ENCODE measurements at regions not wholly inside any gene's neighbourhood (a gene's known extent, or its start where the extent isn't known, plus 50 kb on each side); places are given as distances from the start of the nearest gene placed in this dataset.
"Not testable (repeated sequence)": the region's sequence is repeated elsewhere in the genome, so short reads cannot be mapped to it uniquely, and the experiment has no call there.

DNA sequence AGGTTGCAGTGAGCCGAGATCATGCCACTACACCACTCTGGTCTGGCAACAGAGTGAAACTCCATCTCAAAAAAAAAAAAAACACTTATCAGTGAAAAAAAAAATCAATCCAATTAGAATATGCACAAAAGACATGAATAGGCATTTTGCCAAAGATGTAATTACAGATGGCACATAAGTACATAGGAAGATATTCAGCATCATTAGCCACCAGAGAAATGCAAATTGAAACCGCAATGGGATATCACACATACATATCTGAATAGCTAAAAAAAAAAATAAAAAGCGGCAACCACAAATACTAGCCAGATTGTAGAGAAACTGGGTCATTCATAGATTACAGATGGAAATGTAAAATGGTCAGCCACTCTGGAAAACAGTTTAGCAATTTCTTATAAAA, 1310.8 kb downstream of the XPNPEP1 start:
- intact Hi-C loops (cut with micrococcal nuclease; ENCODE audit: unreplicated experiment), result no loop called here
- Histone ChIP-seq H3K36me3 (ENCODE audit: low read depth) (no peaks in the 10 kb centered on the region), H2AFZ (no peak overlapping the region), H3K27ac (no peak overlapping the region), H3F3A (ENCODE audit: insufficient read depth, low read depth) (no peaks in the 10 kb centered on the region), H3K4me1 (replicated peaks; ENCODE audit: insufficient read depth) (no peaks in the 10 kb centered on the region), H3K4me3 (no peak overlapping the region), H3K27me3 (ENCODE audit: insufficient read depth, low read depth) (no peaks in the 10 kb centered on the region), H3K9me3 (ENCODE audit: insufficient read depth, low read depth) (no peaks in the 10 kb centered on the region), H4K20me1 (ENCODE audit: insufficient read depth) (no peaks in the 10 kb centered on the region), H3K9me2 (ENCODE audit: insufficient read depth) (no peaks in the 10 kb centered on the region), H3K4me2 (no peak overlapping the region), H3K79me2 (ENCODE audit: low read depth) (no peaks in the 10 kb centered on the region)
- TF ChIP-seq EZH2 (IDR thresholded peaks at IDR 0.05; ENCODE audit: low read depth), result no peak
- TF ChIP-seq, protein P1, sequence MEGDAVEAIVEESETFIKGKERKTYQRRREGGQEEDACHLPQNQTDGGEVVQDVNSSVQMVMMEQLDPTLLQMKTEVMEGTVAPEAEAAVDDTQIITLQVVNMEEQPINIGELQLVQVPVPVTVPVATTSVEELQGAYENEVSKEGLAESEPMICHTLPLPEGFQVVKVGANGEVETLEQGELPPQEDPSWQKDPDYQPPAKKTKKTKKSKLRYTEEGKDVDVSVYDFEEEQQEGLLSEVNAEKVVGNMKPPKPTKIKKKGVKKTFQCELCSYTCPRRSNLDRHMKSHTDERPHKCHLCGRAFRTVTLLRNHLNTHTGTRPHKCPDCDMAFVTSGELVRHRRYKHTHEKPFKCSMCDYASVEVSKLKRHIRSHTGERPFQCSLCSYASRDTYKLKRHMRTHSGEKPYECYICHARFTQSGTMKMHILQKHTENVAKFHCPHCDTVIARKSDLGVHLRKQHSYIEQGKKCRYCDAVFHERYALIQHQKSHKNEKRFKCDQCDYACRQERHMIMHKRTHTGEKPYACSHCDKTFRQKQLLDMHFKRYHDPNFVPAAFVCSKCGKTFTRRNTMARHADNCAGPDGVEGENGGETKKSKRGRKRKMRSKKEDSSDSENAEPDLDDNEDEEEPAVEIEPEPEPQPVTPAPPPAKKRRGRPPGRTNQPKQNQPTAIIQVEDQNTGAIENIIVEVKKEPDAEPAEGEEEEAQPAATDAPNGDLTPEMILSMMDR (conservative IDR thresholded peaks at IDR 0.05), result no peak
- CTCF ChIA-PET, result no interaction called here
- DNase-seq, result no peak
- no TSS peak for BruUV-seq (replicated peaks)
- POLR2A ChIA-PET (ENCODE audit: unreplicated experiment), result no interaction called here

DNA sequence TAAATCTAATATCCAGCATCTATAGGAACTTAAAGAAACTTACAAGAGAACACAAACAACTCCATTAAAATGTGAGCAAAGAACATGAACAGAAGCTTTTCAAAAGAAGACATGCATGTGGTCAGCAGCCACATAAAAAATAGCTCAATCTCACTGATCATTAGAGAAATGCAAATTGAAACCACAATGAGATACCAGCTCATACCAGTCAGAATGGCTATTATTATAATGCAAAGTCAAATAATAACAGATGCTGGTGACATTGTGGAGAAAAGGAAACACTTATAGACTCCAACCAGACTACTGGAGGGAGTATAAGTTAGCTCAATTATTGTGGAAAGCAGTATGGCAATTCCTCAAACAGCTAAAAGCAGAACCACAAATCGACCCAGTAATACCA, 1314.5 kb downstream of the XPNPEP1 start:
- POLR2A ChIA-PET (ENCODE audit: unreplicated experiment), result no interaction called here
- Histone ChIP-seq H3F3A (ENCODE audit: insufficient read depth, low read depth) (no peaks in the 10 kb centered on the region), H3K4me1 (replicated peaks; ENCODE audit: insufficient read depth) (no peaks in the 10 kb centered on the region), H3K4me2 (no peak overlapping the region), H2AFZ (no peak overlapping the region), H3K79me2 (ENCODE audit: low read depth) (no peaks in the 10 kb centered on the region), H3K9me3 (ENCODE audit: insufficient read depth, low read depth) (no peaks in the 10 kb centered on the region), H3K27me3 (ENCODE audit: insufficient read depth, low read depth) (no peaks in the 10 kb centered on the region), H3K9me2 (ENCODE audit: insufficient read depth) (no peaks in the 10 kb centered on the region), H3K4me3 (no peak overlapping the region), H3K27ac (no peak overlapping the region), H3K36me3 (ENCODE audit: low read depth) (no peaks in the 10 kb centered on the region), H4K20me1 (ENCODE audit: insufficient read depth) (no peaks in the 10 kb centered on the region)
- BruUV-seq (replicated peaks), result no TSS peak
- TF ChIP-seq, protein P1 (conservative IDR thresholded peaks at IDR 0.05), result no peak
- no peak for TF ChIP-seq EZH2 (IDR thresholded peaks at IDR 0.05; ENCODE audit: low read depth)
- CTCF ChIA-PET, result no interaction called here
- no peak for DNase-seq
- intact Hi-C loops (cut with micrococcal nuclease; ENCODE audit: unreplicated experiment), result no loop called here

DNA sequence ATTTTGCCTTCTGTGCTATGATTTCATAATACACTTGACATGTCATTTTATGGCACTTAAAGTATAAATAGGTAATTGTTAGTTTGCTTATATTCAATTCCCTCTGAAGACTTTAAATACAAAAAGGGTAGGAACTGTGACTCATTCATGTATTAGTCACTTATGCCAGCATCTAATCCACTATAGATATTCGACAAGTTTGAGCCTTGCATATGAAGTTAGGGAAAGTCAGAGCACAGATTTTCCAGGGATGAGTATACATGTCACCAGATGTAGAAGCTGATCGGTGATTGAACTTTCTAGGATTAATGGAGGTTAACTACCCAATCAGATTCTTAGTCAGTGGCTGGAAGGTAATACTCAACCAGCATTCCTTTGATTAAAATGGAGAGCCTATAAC, 1321.5 kb downstream of the XPNPEP1 start:
- TF ChIP-seq EZH2 (IDR thresholded peaks at IDR 0.05; ENCODE audit: low read depth), result no peak
- TF ChIP-seq, protein P1 (conservative IDR thresholded peaks at IDR 0.05), result no peak
- no peaks in the 10 kb centered on the region for H3K36me3 ChIP-seq (ENCODE audit: low read depth)
- ChIA-PET CTCF (no interaction called here), POLR2A (ENCODE audit: unreplicated experiment) (no interaction called here)
- no peaks in the 10 kb centered on the region for H3K9me3 ChIP-seq (ENCODE audit: insufficient read depth, low read depth)
- H3K4me1 ChIP-seq (replicated peaks; ENCODE audit: insufficient read depth), result no peaks in the 10 kb centered on the region
- no peaks in the 10 kb centered on the region for H3K79me2 ChIP-seq (ENCODE audit: low read depth)
- no peaks in the 10 kb centered on the region for H3F3A ChIP-seq (ENCODE audit: insufficient read depth, low read depth)
- no peaks in the 10 kb centered on the region for H3K9me2 ChIP-seq (ENCODE audit: insufficient read depth)
- no peaks in the 10 kb centered on the region for H3K27me3 ChIP-seq (ENCODE audit: insufficient read depth, low read depth)
- intact Hi-C loops (cut with micrococcal nuclease; ENCODE audit: unreplicated experiment), result no loop called here
- no peak overlapping the region for H3K27ac ChIP-seq
- H3K4me3 ChIP-seq, result no peak overlapping the region
- no peak overlapping the region for H2AFZ ChIP-seq
- H3K4me2 ChIP-seq, result no peak overlapping the region
- no TSS peak for BruUV-seq (replicated peaks)
- no peaks in the 10 kb centered on the region for H4K20me1 ChIP-seq (ENCODE audit: insufficient read depth)
- no peak for DNase-seq

DNA sequence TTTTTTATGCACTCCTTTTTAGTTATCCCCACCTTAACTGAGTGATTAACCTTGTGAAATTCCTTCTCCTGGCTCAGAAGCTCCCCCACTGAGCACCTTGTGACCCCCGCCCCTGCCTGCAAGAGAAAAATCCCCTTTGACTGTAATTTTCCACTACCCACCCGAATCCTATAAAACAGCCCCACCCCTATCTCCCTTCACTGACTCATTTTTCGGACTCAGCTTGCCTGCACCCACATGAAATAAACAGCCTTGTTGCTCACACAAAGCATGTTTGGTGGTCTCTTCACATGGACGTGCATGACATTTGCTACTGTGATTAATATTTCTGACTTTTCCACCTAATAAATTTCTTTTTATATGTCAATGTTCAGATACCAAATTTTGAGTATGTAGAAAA, 1322.8 kb downstream of the XPNPEP1 start:
- DNase-seq; H3K79me2 ChIP-seq (ENCODE audit: low read depth); intact Hi-C loops (cut with micrococcal nuclease; ENCODE audit: unreplicated experiment); H3K36me3 ChIP-seq (ENCODE audit: low read depth); H3F3A ChIP-seq (ENCODE audit: insufficient read depth, low read depth); H3K9me2 ChIP-seq (ENCODE audit: insufficient read depth); H3K4me2 ChIP-seq; H3K27ac ChIP-seq; H3K4me1 ChIP-seq (replicated peaks; ENCODE audit: insufficient read depth); H2AFZ ChIP-seq; H4K20me1 ChIP-seq (ENCODE audit: insufficient read depth); H3K9me3 ChIP-seq (ENCODE audit: insufficient read depth, low read depth); POLR2A ChIA-PET (ENCODE audit: unreplicated experiment); BruUV-seq (replicated peaks); H3K4me3 ChIP-seq; H3K27me3 ChIP-seq (ENCODE audit: insufficient read depth, low read depth); CTCF ChIA-PET: not testable (repeated sequence)

DNA sequence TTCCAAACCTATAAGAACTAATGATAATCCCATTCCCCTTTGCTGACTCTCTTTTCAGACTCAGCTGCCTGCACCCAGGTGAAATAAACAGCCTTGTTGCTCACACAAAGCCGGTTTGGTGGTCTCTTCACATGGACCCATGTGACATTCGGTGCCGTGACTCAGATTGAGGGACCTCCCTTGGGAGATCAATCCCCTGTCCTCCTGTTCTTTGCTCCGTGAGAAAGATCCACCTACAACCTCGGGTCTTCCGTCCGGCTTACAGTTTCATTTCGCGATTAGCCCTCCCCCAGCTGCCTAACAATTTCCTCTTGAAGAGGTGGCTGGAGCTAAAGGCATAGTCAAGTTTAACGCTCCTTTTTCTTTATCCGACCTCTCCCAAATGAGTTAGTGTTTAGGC, 1324.0 kb downstream of the XPNPEP1 start:
- DNase-seq; H3K9me2 ChIP-seq (ENCODE audit: insufficient read depth); H3F3A ChIP-seq (ENCODE audit: insufficient read depth, low read depth); H3K4me3 ChIP-seq; H3K27me3 ChIP-seq (ENCODE audit: insufficient read depth, low read depth); H3K36me3 ChIP-seq (ENCODE audit: low read depth); H3K27ac ChIP-seq; H3K4me1 ChIP-seq (replicated peaks; ENCODE audit: insufficient read depth); intact Hi-C loops (cut with micrococcal nuclease; ENCODE audit: unreplicated experiment); H3K79me2 ChIP-seq (ENCODE audit: low read depth); H2AFZ ChIP-seq; BruUV-seq (replicated peaks); H4K20me1 ChIP-seq (ENCODE audit: insufficient read depth); H3K9me3 ChIP-seq (ENCODE audit: insufficient read depth, low read depth); CTCF ChIA-PET; POLR2A ChIA-PET (ENCODE audit: unreplicated experiment): not testable (repeated sequence)
- H3K4me2 ChIP-seq, result peak overlapping the region; percentile 38; the same call in 1 of the 2 replicates

All from PC-9 (cell line).